ENCODE measurements at regions not wholly inside any gene's neighbourhood (a gene's known extent, or its start where the extent isn't known, plus 50 kb on each side); places are given as distances from the start of the nearest gene placed in this dataset.

- Histone ChIP-seq H3K4me1 (no peaks in the 10 kb centered on the region), H3K36me3 (no peaks in the 10 kb centered on the region), H3K27me3 (no peaks in the 10 kb centered on the region), H3K27ac (no peak overlapping the region), H3K9me3 (no peaks in the 10 kb centered on the region), H3K4me3 (no peak overlapping the region)
- intact Hi-C loops (cut with DNase I; ENCODE audit: low total_unique reads) = no loop called here
- no peak for TF ChIP-seq POLR2A (IDR thresholded peaks at IDR 0.05)
- no peak for TF ChIP-seq POLR2AphosphoS5 (IDR thresholded peaks at IDR 0.05)
- no peak for TF ChIP-seq EP300 (IDR thresholded peaks at IDR 0.05; ENCODE audit: low read depth)
- no peak for TF ChIP-seq CTCF (IDR thresholded peaks at IDR 0.05)
- in situ Hi-C loops (cut with MboI; ENCODE audit: low pct_ligation_motif_present in 1 of 4, low pct_unique_long_range_greater_than_20kb in 1 of 4, low sequenced_read_pairs in 3 of 4) = no loop called here
- no peak for DNase-seq
- 82 to 84% methylated on average over 4 to 7 of the region's 7 CpGs for WGBS, 2 donors (ENCODE audit: low coverage in 1 of 2)
Measured at GRCh38 chr6:164247106-164247505, 832.6 kb downstream of the QKI start.

GRCh38 chr6:164246082-164246481 lies 831.6 kb downstream of the QKI start:
- intact Hi-C loops (cut with DNase I; ENCODE audit: low total_unique reads) (no loop called here), in situ Hi-C loops (cut with MboI; ENCODE audit: low pct_ligation_motif_present in 1 of 4, low pct_unique_long_range_greater_than_20kb in 1 of 4, low sequenced_read_pairs in 3 of 4) (no loop called here)
- Histone ChIP-seq H3K36me3 (no peaks in the 10 kb centered on the region), H3K4me3 (no peak overlapping the region), H3K27me3 (no peaks in the 10 kb centered on the region), H3K9me3 (no peaks in the 10 kb centered on the region), H3K4me1 (no peaks in the 10 kb centered on the region), H3K27ac (no peak overlapping the region)
- no peak for TF ChIP-seq EP300 (IDR thresholded peaks at IDR 0.05; ENCODE audit: low read depth)
- TF ChIP-seq CTCF (IDR thresholded peaks at IDR 0.05) = no peak
- TF ChIP-seq POLR2AphosphoS5 (IDR thresholded peaks at IDR 0.05) = no peak
- no peak for TF ChIP-seq POLR2A (IDR thresholded peaks at IDR 0.05)
- no peak for DNase-seq
- 73% methylated on average over 4 of the region's 4 CpGs; no CpG with 5 or more reads in 1 of the 2 donors for WGBS, 2 donors (ENCODE audit: low coverage in 1 of 2)

GRCh38 chr6:164243949-164244348 lies 829.4 kb downstream of the QKI start:
- in situ Hi-C loops (cut with MboI; ENCODE audit: low pct_ligation_motif_present in 1 of 4, low pct_unique_long_range_greater_than_20kb in 1 of 4, low sequenced_read_pairs in 3 of 4) = no loop called here

GRCh38 chr6:164243012-164243610 lies 828.6 kb downstream of the QKI start:
- TF ChIP-seq EP300 (IDR thresholded peaks at IDR 0.05; ENCODE audit: low read depth) (no peak), CTCF (IDR thresholded peaks at IDR 0.05) (no peak), POLR2AphosphoS5 (IDR thresholded peaks at IDR 0.05) (no peak), POLR2A (IDR thresholded peaks at IDR 0.05) (no peak)
- in situ Hi-C loops (cut with MboI; ENCODE audit: low pct_ligation_motif_present in 1 of 4, low pct_unique_long_range_greater_than_20kb in 1 of 4, low sequenced_read_pairs in 3 of 4) = no loop called here
- 50 to 78% methylated on average over 1 to 6 of the region's 6 CpGs for WGBS, 2 donors (ENCODE audit: low coverage in 1 of 2)
- Histone ChIP-seq H3K4me3 (no peak overlapping the region), H3K36me3 (no peaks in the 10 kb centered on the region), H3K4me1 (no peaks in the 10 kb centered on the region), H3K9me3 (no peaks in the 10 kb centered on the region), H3K27ac (no peak overlapping the region), H3K27me3 (no peaks in the 10 kb centered on the region)
- DNase-seq = no peak
- intact Hi-C loops (cut with DNase I; ENCODE audit: low total_unique reads) = no loop called here

More at GRCh38 chr6:164243949-164244348, 829.4 kb downstream of the QKI start:
- TF ChIP-seq POLR2A (IDR thresholded peaks at IDR 0.05) (no peak), EP300 (IDR thresholded peaks at IDR 0.05; ENCODE audit: low read depth) (no peak), POLR2AphosphoS5 (IDR thresholded peaks at IDR 0.05) (no peak), CTCF (IDR thresholded peaks at IDR 0.05) (no peak)
- intact Hi-C loops (cut with DNase I; ENCODE audit: low total_unique reads) = no loop called here
- no peaks in the 10 kb centered on the region for H3K9me3 ChIP-seq
- 86 to 98% methylated on average over 5 to 9 of the region's 9 CpGs for WGBS, 2 donors (ENCODE audit: low coverage in 1 of 2)
- DNase-seq = no peak
- no peaks in the 10 kb centered on the region for H3K4me1 ChIP-seq
- no peaks in the 10 kb centered on the region for H3K27me3 ChIP-seq
- H3K4me3 ChIP-seq = no peak overlapping the region
- no peaks in the 10 kb centered on the region for H3K36me3 ChIP-seq
- H3K27ac ChIP-seq = no peak overlapping the region
